ENCODE measurements at regions not wholly inside any gene's neighbourhood (a gene's known extent, or its start where the extent isn't known, plus 50 kb on each side); places are given as distances from the start of the nearest gene placed in this dataset.

GRCh38 chr10:44814929-44815328, 96.2 kb upstream of the TMEM72 start:
- no peak for DNase-seq (ENCODE audit: low read depth, low spot score)

DNA sequence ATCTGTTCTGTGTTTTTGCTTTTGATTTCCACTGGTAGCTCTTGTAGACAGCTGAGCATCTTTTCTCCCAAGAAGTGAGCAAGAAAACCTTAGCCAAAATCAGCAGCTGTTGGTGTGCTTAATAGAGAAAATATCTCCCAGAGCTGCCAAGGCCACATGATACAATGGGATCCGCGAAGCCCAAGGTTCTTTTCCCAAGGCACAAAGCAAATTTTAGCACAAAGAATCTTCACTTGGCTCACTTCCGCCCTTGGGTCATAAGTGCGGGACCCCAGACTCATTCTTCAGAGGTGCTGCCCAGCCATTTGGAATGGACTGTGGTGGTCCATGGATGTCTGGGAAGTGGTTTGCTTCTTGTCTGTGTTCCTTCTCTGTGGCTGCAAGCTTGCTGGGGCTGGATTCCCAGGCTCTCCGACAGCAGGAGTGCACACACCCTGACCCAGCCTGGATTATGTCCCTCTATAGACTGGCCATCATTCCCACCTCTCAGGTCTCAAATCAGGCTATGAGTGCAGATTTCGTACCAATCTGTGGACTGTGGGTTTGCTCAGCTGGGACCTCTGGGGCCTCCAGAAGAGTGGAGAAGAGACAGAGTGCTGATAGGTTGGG, 93.0 kb upstream of the TMEM72 start:
- DNase-seq (ENCODE audit: low read depth, low spot score) = no peak

GRCh38 chr10:44818701-44819127, 92.4 kb upstream of the TMEM72 start:
- no peak for DNase-seq (ENCODE audit: low read depth, low spot score)

DNA sequence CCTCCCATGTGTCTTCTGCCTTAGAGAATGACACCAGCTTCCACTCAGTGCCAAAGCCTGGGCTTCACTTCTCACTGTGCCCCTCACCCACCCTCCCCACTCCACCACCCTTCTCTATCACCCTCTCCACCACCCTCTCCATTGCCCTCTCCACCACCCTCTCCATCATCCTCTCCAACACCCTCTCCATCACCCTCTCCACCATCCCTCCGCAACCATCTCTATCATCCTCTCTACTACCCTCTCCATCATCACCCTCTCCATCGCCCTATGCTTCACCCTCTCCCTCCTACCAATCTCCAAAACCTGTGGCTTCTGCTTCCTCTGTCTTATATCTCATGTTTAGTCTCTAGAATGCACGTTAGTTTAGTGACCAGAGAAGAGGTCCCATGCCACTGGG, 91.0 kb upstream of the TMEM72 start:
- no peak for DNase-seq (ENCODE audit: low read depth, low spot score)

GRCh38 chr10:44821290-44821689, 89.8 kb upstream of the TMEM72 start:
- DNase-seq (ENCODE audit: low read depth, low spot score) = no peak

DNA sequence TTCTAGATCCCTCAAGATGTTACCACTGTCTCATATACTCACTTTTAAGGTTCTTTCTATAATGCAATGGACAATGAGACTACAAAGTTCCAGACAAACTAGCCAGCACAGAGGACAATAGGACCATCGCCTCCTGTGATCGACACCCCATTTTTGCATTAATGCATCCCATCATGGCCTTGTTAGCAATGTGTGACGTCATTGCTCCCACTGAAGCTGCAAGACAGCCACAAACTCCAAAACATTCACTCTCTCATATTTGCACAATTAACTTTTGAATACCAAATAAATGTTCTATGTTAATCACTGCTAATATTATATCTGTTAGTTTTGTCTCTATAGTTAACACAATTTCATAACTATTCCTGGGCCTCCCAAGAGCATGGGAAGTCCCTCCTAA, 88.8 kb upstream of the TMEM72 start:
- no peak for DNase-seq (ENCODE audit: low read depth, low spot score)

DNA sequence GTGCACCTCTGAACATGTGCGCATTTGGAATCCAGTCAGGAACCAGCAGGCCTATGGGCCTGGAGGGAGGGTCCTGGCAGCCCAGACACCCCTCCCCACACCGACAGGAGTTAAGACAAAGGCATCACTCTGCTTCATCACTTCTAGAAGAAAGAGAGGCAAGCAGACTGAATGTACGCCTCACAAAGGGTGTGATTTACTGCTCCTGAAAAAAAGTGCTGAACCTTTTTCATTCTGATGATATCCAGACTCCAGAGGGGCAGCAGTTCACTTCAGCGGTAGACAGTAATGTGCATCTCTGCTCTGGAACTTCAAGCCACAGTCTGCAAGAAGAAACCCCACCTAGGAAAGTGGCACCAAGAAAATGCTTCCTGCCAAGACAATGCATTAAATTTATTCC, 88.2 kb upstream of the TMEM72 start:
- DNase-seq (ENCODE audit: low read depth, low spot score) = no peak

DNA sequence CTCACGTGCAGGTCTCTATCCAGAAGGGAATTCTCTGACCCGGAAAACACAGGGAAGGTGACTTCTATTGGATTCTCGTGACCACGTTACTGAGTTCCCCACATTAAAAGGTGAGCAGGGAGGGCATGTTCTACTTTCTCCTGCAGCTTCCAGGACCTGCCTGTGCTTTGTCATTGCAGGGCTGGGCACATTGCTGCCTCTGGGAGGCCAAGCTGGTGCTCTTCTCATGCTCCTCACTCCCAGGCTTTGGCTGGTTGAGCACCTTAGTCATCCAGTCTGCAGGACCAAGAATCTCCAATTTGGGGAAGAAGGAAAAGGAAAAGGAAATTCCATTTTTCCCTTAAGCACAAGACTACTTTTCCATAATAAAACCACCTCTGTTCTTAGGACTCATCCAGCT, 86.5 kb upstream of the TMEM72 start:
- no peak for DNase-seq (ENCODE audit: low read depth, low spot score)

- DNase-seq (ENCODE audit: low read depth, low spot score) = no peak
Observed at GRCh38 chr10:44827431-44828006, 83.6 kb upstream of the TMEM72 start.

DNA sequence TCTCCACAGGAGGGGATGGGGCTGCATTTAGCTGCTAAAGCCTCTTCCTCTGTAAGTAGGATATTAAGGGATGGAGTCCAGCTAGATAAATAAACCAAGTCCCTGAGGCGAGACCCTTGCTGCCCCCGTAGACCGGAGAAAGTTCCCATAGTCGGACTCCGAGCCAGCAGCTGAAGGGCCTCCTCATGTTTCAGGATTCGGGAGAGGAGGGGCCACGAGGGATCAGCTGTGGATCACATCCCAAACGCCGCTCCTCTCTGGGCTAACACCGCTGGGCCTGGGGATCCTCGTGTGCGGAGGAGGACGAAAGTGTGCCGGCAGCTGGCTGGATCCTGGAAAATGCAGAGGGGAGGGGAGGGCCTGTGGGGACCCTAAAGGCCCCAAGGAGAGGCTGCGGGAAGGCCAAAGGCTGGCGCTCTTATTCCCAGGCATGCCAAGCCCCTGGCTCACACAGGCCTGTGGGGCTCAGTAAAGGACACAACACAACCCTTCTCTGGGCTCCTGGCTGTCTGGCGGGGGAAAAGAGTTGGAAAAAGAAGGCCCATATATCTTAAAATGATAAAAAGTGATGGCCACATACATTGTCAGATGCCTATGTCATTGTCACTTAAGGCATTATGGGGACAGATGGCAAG, 82.5 kb upstream of the TMEM72 start:
- no peak for DNase-seq (ENCODE audit: low read depth, low spot score)

GRCh38 chr10:44829426-44829825, 81.7 kb upstream of the TMEM72 start:
- no peak for DNase-seq (ENCODE audit: low read depth, low spot score)

DNA sequence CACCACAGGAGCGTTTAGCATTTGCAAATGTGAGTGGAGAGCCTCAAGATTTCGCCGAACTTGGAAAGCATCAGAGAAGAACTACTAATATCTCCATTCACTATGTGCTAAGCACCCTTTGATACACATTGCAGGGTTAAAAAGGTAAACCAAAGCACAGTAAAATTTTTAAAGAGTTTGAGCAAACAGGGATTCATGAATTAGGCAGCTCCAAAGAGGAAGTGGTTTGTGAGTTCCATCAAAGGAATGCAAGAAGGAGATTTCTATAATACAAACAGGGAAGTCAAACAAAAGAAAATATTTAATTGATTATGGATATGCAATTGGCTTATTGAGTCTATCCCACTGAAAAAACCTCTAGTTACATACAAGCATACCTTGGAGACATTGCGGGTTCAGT, 81.1 kb upstream of the TMEM72 start:
- DNase-seq (ENCODE audit: low read depth, low spot score) = no peak

GRCh38 chr10:44831581-44831980, 79.6 kb upstream of the TMEM72 start:
- DNase-seq (ENCODE audit: low read depth, low spot score) = no peak

- DNase-seq (ENCODE audit: low read depth, low spot score) = no peak
Observed at GRCh38 chr10:44832595-44833390, 78.3 kb upstream of the TMEM72 start.

DNA sequence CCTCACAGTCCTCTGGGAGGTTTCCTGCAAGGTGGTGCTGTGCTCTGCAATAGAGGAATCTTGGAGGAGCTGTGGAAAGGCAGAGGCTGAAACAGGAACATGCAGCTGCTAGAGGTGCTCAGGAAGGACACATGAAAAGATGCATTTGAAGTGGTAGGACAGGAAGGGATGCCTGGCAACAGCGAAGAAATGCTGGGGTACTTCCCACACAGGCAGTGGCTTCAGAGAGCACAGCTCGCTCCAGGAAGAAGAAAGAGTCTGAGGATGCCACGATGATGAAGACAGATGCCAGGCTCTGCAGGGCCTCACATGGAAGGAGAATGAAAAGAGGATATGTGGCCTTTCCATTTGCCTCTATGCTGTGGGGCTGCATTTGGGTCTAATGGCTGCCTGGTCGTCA, 77.0 kb upstream of the TMEM72 start:
- DNase-seq (ENCODE audit: low read depth, low spot score) = no peak

- no peak for DNase-seq (ENCODE audit: low read depth, low spot score)
Observed at GRCh38 chr10:44835300-44835699, 75.8 kb upstream of the TMEM72 start.

GRCh38 chr10:44843484-44843883, 67.7 kb upstream of the TMEM72 start:
- no peak for DNase-seq (ENCODE audit: low read depth, low spot score)

DNA sequence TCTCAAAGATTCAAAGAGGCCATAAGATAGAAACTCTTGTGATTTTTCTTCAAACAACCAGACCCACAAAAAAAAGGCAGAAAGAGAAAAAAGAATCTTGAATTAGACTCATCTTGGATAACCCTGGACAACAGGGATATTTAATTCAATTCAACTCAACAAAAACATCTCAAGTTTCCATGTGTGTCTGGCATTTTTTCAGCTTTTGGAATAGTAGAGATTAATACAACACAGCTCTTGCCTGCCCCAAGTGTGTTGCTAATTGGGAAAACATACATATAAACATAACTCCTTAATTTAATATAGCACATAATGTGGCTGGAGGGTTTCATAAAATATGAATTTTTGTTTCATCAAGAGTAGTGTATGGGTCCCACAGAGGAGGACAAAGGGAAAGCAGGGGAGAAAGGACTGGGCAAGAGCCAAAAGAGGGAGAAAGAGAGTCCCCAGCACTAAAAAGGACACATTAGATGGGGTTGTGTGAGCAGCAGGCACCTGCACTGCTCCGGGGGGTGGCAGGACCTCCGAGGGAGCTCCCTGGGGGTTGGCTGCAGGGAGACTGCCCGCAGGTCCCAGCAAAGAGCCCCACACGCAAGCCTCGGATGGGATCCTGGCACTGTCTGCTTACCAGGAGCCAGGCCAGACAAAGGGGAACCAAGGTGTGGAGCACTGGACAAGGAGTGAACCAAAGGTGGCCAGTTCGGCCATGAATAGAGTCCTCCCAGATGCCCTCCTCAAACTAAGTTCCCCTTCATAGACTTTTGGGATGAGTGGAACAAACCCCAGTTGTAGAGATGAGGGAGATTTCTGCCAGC, 65.6 kb upstream of the TMEM72 start:
- DNase-seq (ENCODE audit: low read depth, low spot score) = no peak

GRCh38 chr10:44847110-44847509, 64.0 kb upstream of the TMEM72 start:
- DNase-seq (ENCODE audit: low read depth, low spot score) = no peak

DNA sequence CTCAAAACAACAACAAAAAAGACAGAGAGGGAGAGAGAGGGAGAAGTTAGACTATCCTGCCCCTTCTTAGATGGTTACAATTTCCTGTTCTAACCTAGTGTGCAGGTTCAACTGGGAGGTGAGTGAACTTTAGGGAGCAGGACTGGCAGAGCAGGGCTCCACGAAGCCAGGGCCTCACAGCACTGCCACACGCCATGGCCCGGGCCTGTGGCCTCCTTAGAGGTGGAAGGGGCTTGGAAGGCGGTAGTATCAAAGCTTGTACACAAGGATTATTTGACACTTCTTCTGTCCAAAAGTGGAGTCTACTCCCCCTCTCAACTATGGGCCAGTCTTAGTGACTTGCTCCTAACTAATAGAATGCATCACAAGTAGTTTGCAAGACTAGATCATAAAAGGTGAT, 62.9 kb upstream of the TMEM72 start:
- no peak for DNase-seq (ENCODE audit: low read depth, low spot score)

- no peak for DNase-seq (ENCODE audit: low read depth, low spot score)
Observed at GRCh38 chr10:44849936-44850335, 61.2 kb upstream of the TMEM72 start.

Data from activated CD4-positive, CD25-positive, alpha-beta regulatory T cell treated with anti-CD3 and anti-CD28 coated beads, Interleukin-2, amount 50 U/mL, for 16 hours (primary cell).